ENCODE measurements at regions not wholly inside any gene's neighbourhood (a gene's known extent, or its start where the extent isn't known, plus 50 kb on each side); places are given as distances from the start of the nearest gene placed in this dataset.
"Not testable (repeated sequence)": the region's sequence is repeated elsewhere in the genome, so short reads cannot be mapped to it uniquely, and the experiment has no call there.

- ATAC-seq (no peak), DNase-seq (no peak)
- POLR2A ChIA-PET: no interaction called here
- no peak overlapping the region for H3K4me3 Mint-ChIP-seq
- H3K4me1 Mint-ChIP-seq: no peaks in the 10 kb centered on the region
- H3K27ac Mint-ChIP-seq: no peak overlapping the region
- H3K9me3 Mint-ChIP-seq: no peaks in the 10 kb centered on the region
- H3K27me3 Mint-ChIP-seq: peaks cover 0 to 1% (median 0%) of the 10 kb centered on the region in 5 donors
- no peaks in the 10 kb centered on the region for H3K36me3 Mint-ChIP-seq
Observed at GRCh38 chr3:154835639-154836038, 244.5 kb upstream of the MME start.

GRCh38 chr3:154834831-154835230 lies 245.3 kb upstream of the MME start:
- DNase-seq, H3K36me3 Mint-ChIP-seq, POLR2A ChIA-PET: not testable (repeated sequence)

GRCh38 chr3:154829929-154830328 lies 250.2 kb upstream of the MME start:
- POLR2A ChIA-PET: no interaction called here
- H3K27ac Mint-ChIP-seq: no peak overlapping the region
- H3K36me3 Mint-ChIP-seq: peaks cover 0 to 3% (median 3%) of the 10 kb centered on the region in 3 donors
- no peaks in the 10 kb centered on the region for H3K27me3 Mint-ChIP-seq
- H3K9me3 Mint-ChIP-seq: peaks cover 0 to 8% (median 1%) of the 10 kb centered on the region in 9 donors
- ATAC-seq (no peak), DNase-seq (no peak)
- H3K4me1 Mint-ChIP-seq: no peaks in the 10 kb centered on the region
- no peak overlapping the region for H3K4me3 Mint-ChIP-seq

More at GRCh38 chr3:154834831-154835230, 245.3 kb upstream of the MME start:
- H3K27me3 Mint-ChIP-seq, H3K27ac Mint-ChIP-seq, ATAC-seq, H3K4me3 Mint-ChIP-seq, H3K4me1 Mint-ChIP-seq, H3K9me3 Mint-ChIP-seq: not testable (repeated sequence)

- POLR2A ChIA-PET: no interaction called here
- Mint-ChIP-seq H3K9me3 (peaks cover 0 to 18% (median 8%) of the 10 kb centered on the region in 9 donors), H3K4me1 (no peaks in the 10 kb centered on the region), H3K27ac (no peak overlapping the region), H3K4me3 (no peak overlapping the region), H3K27me3 (peaks cover 0 to under 1% (median 0%) of the 10 kb centered on the region in 5 donors), H3K36me3 (no peaks in the 10 kb centered on the region)
- ATAC-seq: no peak
- DNase-seq: no peak
Observed at GRCh38 chr3:154819491-154819890, 260.6 kb upstream of the MME start.

- no peaks in the 10 kb centered on the region for H3K27me3 Mint-ChIP-seq
- POLR2A ChIA-PET: no interaction called here
- H3K27ac Mint-ChIP-seq: no peak overlapping the region
- ATAC-seq (no peak), DNase-seq (no peak)
- H3K9me3 Mint-ChIP-seq: peaks cover 0 to 15% (median 8%) of the 10 kb centered on the region in 9 donors
- H3K36me3 Mint-ChIP-seq: no peaks in the 10 kb centered on the region
- H3K4me3 Mint-ChIP-seq: no peak overlapping the region
- no peaks in the 10 kb centered on the region for H3K4me1 Mint-ChIP-seq
Observed at GRCh38 chr3:154818676-154819255, 261.4 kb upstream of the MME start.

- H3K27me3 Mint-ChIP-seq, H3K27ac Mint-ChIP-seq, H3K4me1 Mint-ChIP-seq, POLR2A ChIA-PET, H3K36me3 Mint-ChIP-seq, ATAC-seq, H3K4me3 Mint-ChIP-seq, DNase-seq: not testable (repeated sequence)
- peaks cover 5 to 27% (median 8%) of the 10 kb centered on the region in 9 donors for H3K9me3 Mint-ChIP-seq
Observed at GRCh38 chr3:154810017-154810416, 270.1 kb upstream of the MME start.

- DNase-seq: no peak
- Mint-ChIP-seq H3K9me3 (peaks cover 0 to 19% (median 16%) of the 10 kb centered on the region in 9 donors), H3K4me1 (no peaks in the 10 kb centered on the region), H3K4me3 (no peak overlapping the region), H3K27me3 (no peaks in the 10 kb centered on the region), H3K27ac (no peak overlapping the region), H3K36me3 (no peaks in the 10 kb centered on the region)
- ATAC-seq: no peak
- POLR2A ChIA-PET: no interaction called here
Observed at GRCh38 chr3:154801729-154802128, 278.4 kb upstream of the MME start.

GRCh38 chr3:154799800-154800199 lies 280.3 kb upstream of the MME start:
- POLR2A ChIA-PET: no interaction called here
- Mint-ChIP-seq H3K9me3 (peaks cover 0 to 14% (median 2%) of the 10 kb centered on the region in 9 donors), H3K4me3 (no peak overlapping the region), H3K27me3 (no peaks in the 10 kb centered on the region), H3K36me3 (no peaks in the 10 kb centered on the region), H3K27ac (no peak overlapping the region), H3K4me1 (no peaks in the 10 kb centered on the region)
- ATAC-seq (no peak), DNase-seq (no peak)

- Mint-ChIP-seq H3K4me1 (peaks cover 0 to 3% (median 0%) of the 10 kb centered on the region in 4 donors), H3K27ac (no peak overlapping the region), H3K4me3 (no peak overlapping the region), H3K9me3 (peaks cover 0 to 2% (median 0%) of the 10 kb centered on the region in 9 donors), H3K36me3 (no peaks in the 10 kb centered on the region), H3K27me3 (no peaks in the 10 kb centered on the region)
- POLR2A ChIA-PET: no interaction called here
- DNase-seq (no peak), ATAC-seq (no peak)
Observed at GRCh38 chr3:154795582-154795981, 284.5 kb upstream of the MME start.

GRCh38 chr3:154794814-154795445 lies 285.2 kb upstream of the MME start:
- POLR2A ChIA-PET: no interaction called here
- no peak for DNase-seq
- H3K4me3 Mint-ChIP-seq: no peak overlapping the region
- peaks cover 0 to 2% (median 0%) of the 10 kb centered on the region in 9 donors for H3K9me3 Mint-ChIP-seq
- ATAC-seq: no peak
- H3K4me1 Mint-ChIP-seq: peaks cover 0 to 3% (median 0%) of the 10 kb centered on the region in 4 donors
- H3K27me3 Mint-ChIP-seq: no peaks in the 10 kb centered on the region
- no peak overlapping the region for H3K27ac Mint-ChIP-seq
- no peaks in the 10 kb centered on the region for H3K36me3 Mint-ChIP-seq

GRCh38 chr3:154794391-154794790 lies 285.7 kb upstream of the MME start:
- Mint-ChIP-seq H3K4me3 (no peak overlapping the region), H3K36me3 (no peaks in the 10 kb centered on the region), H3K4me1 (peaks cover 0 to 3% (median 0%) of the 10 kb centered on the region in 4 donors), H3K9me3 (peaks cover 0 to 2% (median 0%) of the 10 kb centered on the region in 9 donors), H3K27ac (no peak overlapping the region), H3K27me3 (no peaks in the 10 kb centered on the region)
- DNase-seq: no peak
- POLR2A ChIA-PET: no interaction called here
- ATAC-seq: no peak

GRCh38 chr3:154792828-154793227 lies 287.3 kb upstream of the MME start:
- Mint-ChIP-seq H3K27ac (no peak overlapping the region), H3K4me3 (no peak overlapping the region), H3K27me3 (no peaks in the 10 kb centered on the region), H3K9me3 (no peaks in the 10 kb centered on the region), H3K36me3 (no peaks in the 10 kb centered on the region), H3K4me1 (peaks cover 0 to 3% (median 0%) of the 10 kb centered on the region in 4 donors)
- POLR2A ChIA-PET: no interaction called here
- no peak for ATAC-seq
- DNase-seq: no peak

- H3K27ac Mint-ChIP-seq: no peak overlapping the region
- no peaks in the 10 kb centered on the region for H3K36me3 Mint-ChIP-seq
- DNase-seq (no peak), ATAC-seq (no peak)
- no peak overlapping the region for H3K4me3 Mint-ChIP-seq
- no peaks in the 10 kb centered on the region for H3K27me3 Mint-ChIP-seq
- H3K4me1 Mint-ChIP-seq: peaks cover 0 to 3% (median 0%) of the 10 kb centered on the region in 4 donors
- H3K9me3 Mint-ChIP-seq: no peaks in the 10 kb centered on the region
- POLR2A ChIA-PET: no interaction called here
Observed at GRCh38 chr3:154791611-154792010, 288.5 kb upstream of the MME start.

- H3K9me3 Mint-ChIP-seq: peaks cover 0 to 2% (median 0%) of the 10 kb centered on the region in 9 donors
- no peaks in the 10 kb centered on the region for H3K4me1 Mint-ChIP-seq
- no peak for DNase-seq
- H3K36me3 Mint-ChIP-seq: no peaks in the 10 kb centered on the region
- H3K27ac Mint-ChIP-seq: no peak overlapping the region
- H3K27me3 Mint-ChIP-seq: no peaks in the 10 kb centered on the region
- ATAC-seq: no peak
- no peak overlapping the region for H3K4me3 Mint-ChIP-seq
- POLR2A ChIA-PET: no interaction called here
Observed at GRCh38 chr3:154786724-154787123, 293.4 kb upstream of the MME start.

Measured in naive thymus-derived CD8-positive, alpha-beta T cell (primary cell).